HG02678 (cell line): ENCODE measurements at regions not wholly inside any gene's neighbourhood (a gene's known extent, or its start where the extent isn't known, plus 50 kb on each side); places are given as distances from the start of the nearest gene placed in this dataset.

ENCODE experiments used
- ATAC-seq: cut with Tn5 transposase; IDR thresholded peaks from one replicate; pipeline ENCODE4 v1.9.1; 2021; ENCODE audit warnings: mild to moderate bottlenecking, moderate library complexity; ENCODE audit not compliant: unreplicated experiment

DNA sequence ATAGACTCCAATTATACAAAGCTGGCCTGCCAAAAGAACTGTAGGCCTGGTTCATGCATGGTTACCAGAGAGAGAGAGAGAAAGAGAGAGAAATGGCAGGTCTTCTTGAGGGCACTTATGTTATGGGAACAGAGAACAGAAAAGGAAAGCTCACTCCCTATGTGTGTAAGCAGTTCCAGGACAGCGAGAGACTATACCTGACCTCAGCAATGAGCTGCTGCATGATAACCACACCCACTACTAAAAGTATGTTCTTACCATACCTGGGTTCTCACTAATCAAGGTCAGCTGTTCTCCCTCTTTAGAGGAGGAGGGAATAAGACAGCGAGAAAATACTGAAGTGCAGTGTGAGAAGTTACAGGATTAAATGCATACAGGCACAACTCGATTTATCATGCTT, 583.3 kb downstream of the GBA3 start:
- ATAC-seq, result no peak

GRCh38 chr4:23269566-23269965, 576.8 kb downstream of the GBA3 start:
- ATAC-seq, result no peak

- ATAC-seq, result no peak
These were observed 575.5 kb downstream of the GBA3 start for GRCh38 chr4:23268072-23268771.

GRCh38 chr4:23266401-23266800, 573.7 kb downstream of the GBA3 start:
- no peak for ATAC-seq

- ATAC-seq, result no peak
These were observed 567.8 kb downstream of the GBA3 start for GRCh38 chr4:23260511-23260910.

GRCh38 chr4:23245203-23245832, 552.6 kb downstream of the GBA3 start:
- ATAC-seq, result no peak

DNA sequence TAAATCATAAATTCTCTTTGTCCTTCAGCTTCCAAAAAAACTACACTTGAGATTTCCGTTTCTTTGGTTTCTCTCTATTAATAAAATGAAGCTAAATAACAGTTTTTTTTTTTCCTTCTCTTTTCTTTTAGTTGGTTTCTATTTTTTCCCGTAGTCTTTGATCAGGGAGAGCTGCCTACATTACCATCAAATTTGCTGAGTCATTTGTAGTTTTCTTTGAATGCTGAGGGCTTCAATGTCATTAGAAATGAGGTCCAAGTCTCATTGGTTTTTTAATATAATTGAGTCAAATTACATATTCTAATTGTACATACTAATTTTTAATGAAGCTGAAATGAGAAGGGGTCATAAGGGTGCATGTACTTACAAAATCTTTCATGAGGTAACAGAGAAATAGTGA, 550.2 kb downstream of the GBA3 start:
- ATAC-seq, result no peak

GRCh38 chr4:23241408-23241807, 548.7 kb downstream of the GBA3 start:
- ATAC-seq, result no peak

DNA sequence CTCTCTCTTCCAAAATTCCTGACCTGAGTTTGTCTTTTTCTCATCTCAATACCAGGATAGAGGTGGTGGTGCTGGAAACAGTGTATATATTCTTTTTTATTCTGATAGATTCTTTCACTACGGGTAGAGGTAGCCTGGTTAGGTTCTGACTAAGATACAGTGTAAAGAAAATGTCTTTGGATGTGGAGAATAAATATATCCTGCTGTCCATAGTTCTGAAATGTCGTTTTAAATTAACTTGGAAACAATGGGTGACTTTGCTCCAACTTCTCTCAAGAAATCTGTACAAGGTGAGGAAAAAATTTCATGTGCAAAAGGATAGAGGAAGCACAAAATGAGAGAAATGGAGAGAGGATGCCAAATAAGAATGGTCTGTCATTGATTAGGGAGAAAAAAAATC, 546.1 kb downstream of the GBA3 start:
- no peak for ATAC-seq

DNA sequence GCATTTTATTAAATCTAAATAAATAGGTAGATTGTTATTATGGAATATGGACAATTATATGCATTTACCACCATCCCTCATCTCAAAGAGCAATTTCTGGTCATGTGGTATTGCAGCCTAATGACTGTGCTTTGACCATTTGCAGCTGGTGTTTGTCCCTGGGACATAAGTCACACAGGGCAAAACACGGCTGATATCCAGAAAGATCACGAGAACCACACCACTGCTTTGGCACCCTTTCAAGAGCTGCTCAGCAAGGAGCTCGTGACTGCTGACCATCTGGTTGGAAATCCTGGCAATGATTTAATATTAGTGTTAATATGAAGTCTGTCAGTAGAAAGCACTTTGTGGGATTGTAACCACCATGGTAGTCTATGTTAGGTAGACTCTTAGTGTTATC, 545.0 kb downstream of the GBA3 start:
- no peak for ATAC-seq

DNA sequence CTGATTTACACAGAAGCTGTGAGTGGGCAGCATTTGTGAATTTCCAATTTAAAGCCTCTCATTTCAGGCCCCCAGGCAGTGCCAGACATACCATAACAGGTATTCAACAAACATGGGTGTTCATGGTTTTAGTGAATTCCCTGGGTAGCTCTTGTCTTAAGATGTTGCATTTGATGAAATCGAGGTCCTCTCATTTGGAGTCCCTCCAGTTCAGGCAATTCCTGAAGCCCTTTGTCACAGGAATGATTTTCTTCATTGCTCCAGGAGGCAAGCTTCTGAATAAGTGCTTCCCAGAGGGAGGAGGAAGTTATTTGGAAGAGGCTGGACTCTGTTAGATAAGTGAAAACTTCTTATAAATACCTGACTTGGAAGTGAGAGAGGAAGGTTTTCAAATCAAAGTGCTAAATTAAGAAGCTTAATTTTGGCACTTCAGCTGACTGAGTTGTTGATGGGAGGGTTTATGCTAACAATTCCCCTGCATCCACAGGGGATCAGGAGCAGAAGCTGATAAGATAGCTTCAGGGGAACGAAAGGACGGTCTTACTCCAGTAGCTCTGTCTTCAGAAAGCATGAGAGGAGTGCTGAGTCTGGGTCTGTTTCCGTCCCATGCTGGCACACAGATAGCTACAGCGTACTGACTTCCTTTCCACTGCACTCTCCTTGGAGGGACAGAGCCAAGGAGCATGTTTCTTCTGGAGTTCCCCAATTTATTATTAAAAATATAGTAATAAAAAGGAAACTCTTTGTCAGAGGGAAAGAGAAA, 543.1 kb downstream of the GBA3 start:
- ATAC-seq, result no peak

- ATAC-seq, result no peak
These were observed 542.0 kb downstream of the GBA3 start for GRCh38 chr4:23234716-23235115.

- no peak for ATAC-seq
These were observed 541.3 kb downstream of the GBA3 start for GRCh38 chr4:23234018-23234417.

GRCh38 chr4:23233596-23233995, 540.9 kb downstream of the GBA3 start:
- no peak for ATAC-seq

DNA sequence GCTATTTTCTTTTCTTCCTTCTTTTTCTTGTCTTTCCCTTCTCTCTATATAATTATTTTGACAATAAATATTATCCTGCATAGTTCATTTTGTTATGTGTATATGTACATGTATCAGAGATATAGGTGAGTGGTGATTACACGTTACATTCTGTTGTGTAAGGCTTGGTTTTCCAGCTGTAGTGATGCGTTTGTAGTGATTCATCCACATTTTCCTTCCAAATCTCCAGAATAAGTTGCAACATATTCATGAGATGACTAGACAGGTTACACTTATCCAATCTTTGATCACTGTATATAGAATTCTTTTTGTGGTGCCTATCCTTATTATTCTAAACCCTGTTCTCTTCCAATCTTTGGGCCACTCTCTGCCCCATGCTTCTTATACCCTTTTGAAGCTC, 540.2 kb downstream of the GBA3 start:
- no peak for ATAC-seq

- no peak for ATAC-seq
These were observed 532.8 kb downstream of the GBA3 start for GRCh38 chr4:23225564-23225963.

- no peak for ATAC-seq
These were observed 532.1 kb downstream of the GBA3 start for GRCh38 chr4:23224684-23225420.

GRCh38 chr4:23220911-23221310, 528.2 kb downstream of the GBA3 start:
- ATAC-seq, result no peak

- ATAC-seq, result no peak
These were observed 527.2 kb downstream of the GBA3 start for GRCh38 chr4:23219779-23220408.

DNA sequence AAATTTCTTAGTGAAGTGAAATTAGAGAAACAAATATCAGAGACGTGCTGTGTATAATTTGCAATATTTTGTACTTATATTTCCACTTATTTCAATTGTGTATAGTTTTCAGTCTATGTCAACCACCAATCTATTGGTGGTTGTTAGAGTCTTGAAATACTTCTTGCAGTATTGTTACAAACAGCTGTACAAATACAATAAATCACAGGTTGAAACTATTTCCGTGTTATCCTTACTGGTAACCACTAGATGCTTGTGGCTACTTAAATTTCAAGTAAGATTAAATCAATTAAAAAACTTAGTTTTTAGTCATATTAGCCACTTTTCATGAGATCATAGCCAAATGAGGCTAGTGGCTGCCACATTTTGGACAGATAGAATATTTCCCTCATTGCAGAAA, 520.5 kb downstream of the GBA3 start:
- no peak for ATAC-seq

DNA sequence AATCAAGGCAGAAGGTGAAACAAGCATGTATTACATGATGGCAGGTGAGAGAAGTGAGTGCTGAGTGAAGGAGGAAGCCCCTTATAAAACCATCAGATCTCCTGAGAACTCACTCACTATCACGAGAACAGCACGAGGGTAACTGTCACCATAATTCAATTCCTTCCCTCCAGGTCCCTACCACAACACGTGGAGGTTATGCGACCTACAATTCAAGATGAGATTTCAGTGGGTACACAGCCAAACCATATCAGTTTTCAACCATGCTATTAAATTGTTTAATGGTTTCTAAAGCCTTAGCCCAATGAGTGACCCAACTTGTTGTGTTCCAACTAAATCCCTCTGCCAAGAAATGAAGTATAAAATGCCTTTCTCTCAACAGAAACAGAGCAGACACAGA, 519.8 kb downstream of the GBA3 start:
- ATAC-seq, result no peak
